ENCODE measurements at regions not wholly inside any gene's neighbourhood (a gene's known extent, or its start where the extent isn't known, plus 50 kb on each side); places are given as distances from the start of the nearest gene placed in this dataset.

DNA sequence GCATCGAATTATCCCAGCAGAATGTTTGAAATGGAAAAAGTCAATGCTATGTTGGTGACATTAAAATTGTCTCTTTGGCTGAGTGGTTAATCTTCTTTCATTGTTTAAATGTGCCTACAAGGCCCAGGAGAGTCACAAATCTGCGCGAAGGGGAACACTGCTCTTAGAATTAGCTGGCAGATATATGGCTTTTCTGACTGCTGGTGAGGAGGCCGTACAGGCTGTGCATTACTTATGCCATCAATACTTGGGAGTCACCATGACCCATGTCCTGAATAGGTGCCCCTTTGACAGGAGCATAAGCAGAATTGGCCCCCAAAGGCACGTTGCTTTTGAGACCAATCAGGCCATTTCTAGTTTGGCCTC, 521.5 kb downstream of the FUT8 start:
- no peak for DNase-seq
- no peak overlapping the region for H3K4me3 Mint-ChIP-seq
- no peaks in the 10 kb centered on the region for H3K4me1 Mint-ChIP-seq (ENCODE audit: low read depth)
- TF ChIP-seq, protein P1, sequence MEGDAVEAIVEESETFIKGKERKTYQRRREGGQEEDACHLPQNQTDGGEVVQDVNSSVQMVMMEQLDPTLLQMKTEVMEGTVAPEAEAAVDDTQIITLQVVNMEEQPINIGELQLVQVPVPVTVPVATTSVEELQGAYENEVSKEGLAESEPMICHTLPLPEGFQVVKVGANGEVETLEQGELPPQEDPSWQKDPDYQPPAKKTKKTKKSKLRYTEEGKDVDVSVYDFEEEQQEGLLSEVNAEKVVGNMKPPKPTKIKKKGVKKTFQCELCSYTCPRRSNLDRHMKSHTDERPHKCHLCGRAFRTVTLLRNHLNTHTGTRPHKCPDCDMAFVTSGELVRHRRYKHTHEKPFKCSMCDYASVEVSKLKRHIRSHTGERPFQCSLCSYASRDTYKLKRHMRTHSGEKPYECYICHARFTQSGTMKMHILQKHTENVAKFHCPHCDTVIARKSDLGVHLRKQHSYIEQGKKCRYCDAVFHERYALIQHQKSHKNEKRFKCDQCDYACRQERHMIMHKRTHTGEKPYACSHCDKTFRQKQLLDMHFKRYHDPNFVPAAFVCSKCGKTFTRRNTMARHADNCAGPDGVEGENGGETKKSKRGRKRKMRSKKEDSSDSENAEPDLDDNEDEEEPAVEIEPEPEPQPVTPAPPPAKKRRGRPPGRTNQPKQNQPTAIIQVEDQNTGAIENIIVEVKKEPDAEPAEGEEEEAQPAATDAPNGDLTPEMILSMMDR (IDR thresholded peaks at IDR 0.05): no peak
- no peaks in the 10 kb centered on the region for H3K36me3 Mint-ChIP-seq (ENCODE audit: low read depth)
- H3K27ac Mint-ChIP-seq: no peak overlapping the region
- no peaks in the 10 kb centered on the region; the same call in 1 of the 2 replicates for H3K27me3 Mint-ChIP-seq (ENCODE audit: insufficient read depth)
- no peaks in the 10 kb centered on the region for H3K9me3 Mint-ChIP-seq

DNA sequence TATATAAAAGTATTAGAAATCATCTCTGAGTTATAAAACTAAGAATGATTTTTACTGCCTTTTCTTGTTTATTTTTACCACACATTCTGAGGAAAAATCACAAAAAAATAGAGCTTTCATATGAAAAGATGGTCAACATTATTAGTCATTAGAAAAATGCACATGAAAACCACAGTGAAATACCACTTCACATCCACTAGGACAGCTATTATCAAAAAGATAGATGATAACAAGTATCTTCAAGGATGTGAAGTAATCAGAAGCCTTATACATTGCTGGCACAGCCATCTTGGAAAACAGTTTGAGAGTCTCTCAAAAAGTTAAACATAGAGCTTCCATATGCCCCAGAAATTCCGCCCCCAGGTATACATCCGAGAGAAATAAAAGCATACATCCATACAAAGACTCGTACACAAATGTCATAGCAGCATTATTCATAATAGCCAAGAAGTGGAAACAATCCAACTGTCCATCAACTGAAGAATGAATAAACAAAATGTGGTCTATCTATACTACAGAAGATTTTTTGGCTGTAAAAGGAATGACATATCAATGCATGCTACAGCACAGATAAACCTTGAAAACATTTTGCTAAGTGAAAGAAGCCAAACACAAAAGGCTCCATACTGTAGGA, 523.9 kb downstream of the FUT8 start:
- H3K4me3 Mint-ChIP-seq: no peak overlapping the region
- no peak for DNase-seq
- no peaks in the 10 kb centered on the region for H3K4me1 Mint-ChIP-seq (ENCODE audit: low read depth)
- peaks cover 1% of the 10 kb centered on the region; the same call in 1 of the 2 replicates for H3K27me3 Mint-ChIP-seq (ENCODE audit: insufficient read depth)
- H3K36me3 Mint-ChIP-seq (ENCODE audit: low read depth): no peaks in the 10 kb centered on the region
- no peak overlapping the region for H3K27ac Mint-ChIP-seq
- H3K9me3 Mint-ChIP-seq: no peaks in the 10 kb centered on the region
- TF ChIP-seq, protein P1 (IDR thresholded peaks at IDR 0.05): no peak

DNA sequence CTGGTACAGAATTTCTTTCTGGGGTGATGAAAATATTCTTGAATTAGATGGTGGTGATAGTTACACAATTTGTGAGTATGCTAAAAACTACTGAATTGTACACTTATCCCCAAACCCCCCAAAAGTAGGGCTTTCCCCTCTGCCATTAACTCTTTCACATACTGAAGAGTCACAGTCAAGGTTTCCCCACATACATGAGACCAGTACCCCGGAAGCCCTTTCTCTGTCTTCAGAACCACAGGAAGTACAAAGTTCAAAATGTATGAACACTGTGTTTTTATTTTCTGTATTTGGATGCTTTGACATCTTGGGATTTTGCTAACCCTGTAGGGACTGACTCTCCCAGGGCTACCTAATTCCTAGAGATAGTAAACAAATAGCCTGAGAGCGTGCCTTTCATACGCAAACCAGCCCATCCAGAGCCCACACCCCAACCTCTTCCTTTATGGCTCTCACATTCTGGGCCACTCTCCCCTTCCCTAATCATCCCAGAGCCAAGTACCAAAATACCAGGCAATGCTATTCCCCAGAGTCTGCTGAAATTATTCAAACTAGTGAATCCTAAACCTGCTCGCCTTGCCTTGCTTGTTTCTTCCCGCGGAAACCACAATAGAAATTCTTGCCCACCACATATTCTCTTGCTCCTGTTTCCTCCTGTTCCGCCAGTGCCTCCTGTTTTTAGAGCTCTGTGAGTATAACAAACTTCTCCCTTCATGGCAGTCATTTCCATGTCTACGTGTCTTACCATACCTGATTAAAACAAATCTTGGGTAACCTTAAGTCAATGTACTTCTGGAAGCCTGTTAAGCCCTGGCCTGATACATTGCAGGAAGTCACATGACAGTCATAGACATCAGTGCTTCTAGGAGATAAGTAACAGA, 524.8 kb downstream of the FUT8 start:
- Mint-ChIP-seq H3K9me3 (no peaks in the 10 kb centered on the region), H3K4me3 (no peak overlapping the region), H3K36me3 (ENCODE audit: low read depth) (no peaks in the 10 kb centered on the region), H3K27me3 (ENCODE audit: insufficient read depth) (peaks cover 2% of the 10 kb centered on the region; the same call in 1 of the 2 replicates), H3K4me1 (ENCODE audit: low read depth) (no peaks in the 10 kb centered on the region), H3K27ac (no peak overlapping the region)
- no peak for DNase-seq
- TF ChIP-seq, protein P1 (IDR thresholded peaks at IDR 0.05): no peak

DNA sequence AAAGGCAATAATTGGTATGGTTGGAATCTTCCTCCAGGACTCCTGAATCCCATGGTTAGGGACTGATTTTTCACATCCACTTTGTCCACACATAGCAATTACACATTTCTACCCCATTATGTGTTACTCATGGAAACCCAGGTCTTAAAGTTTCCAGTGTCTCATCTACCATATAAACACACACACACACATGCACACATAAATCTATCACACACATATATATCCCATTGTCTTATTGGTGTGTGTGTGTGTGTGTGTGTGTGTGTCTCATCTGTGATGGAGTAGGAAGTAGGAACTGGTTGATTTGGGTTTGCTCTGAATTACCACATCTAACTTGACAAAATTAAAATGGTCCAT, 525.4 kb downstream of the FUT8 start:
- TF ChIP-seq, protein P1 (IDR thresholded peaks at IDR 0.05): no peak
- no peaks in the 10 kb centered on the region for H3K9me3 Mint-ChIP-seq
- H3K27ac Mint-ChIP-seq: no peak overlapping the region
- H3K36me3 Mint-ChIP-seq (ENCODE audit: low read depth): no peaks in the 10 kb centered on the region
- peaks cover 2% of the 10 kb centered on the region; the same call in 1 of the 2 replicates for H3K27me3 Mint-ChIP-seq (ENCODE audit: insufficient read depth)
- no peak for DNase-seq
- H3K4me1 Mint-ChIP-seq (ENCODE audit: low read depth): no peaks in the 10 kb centered on the region
- no peak overlapping the region for H3K4me3 Mint-ChIP-seq

DNA sequence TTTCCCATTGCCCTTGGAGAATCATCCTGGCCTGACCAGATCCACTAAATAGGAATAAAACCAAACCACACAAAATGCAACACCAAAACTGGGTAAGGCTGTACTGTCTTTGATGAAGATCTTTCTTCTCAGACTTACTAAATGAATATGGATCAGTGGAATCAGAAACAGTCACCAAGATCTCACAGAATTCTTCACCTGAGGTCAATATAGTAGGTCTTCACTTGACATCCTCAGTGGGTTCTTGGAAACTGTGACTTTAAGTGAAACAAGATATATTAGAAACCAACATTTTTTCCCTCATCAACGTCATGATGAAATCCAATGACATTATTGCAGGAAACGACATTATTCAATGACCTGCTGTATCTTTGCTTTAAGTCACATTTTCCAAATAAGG, 526.2 kb downstream of the FUT8 start:
- Mint-ChIP-seq H3K36me3 (ENCODE audit: low read depth) (no peaks in the 10 kb centered on the region), H3K27ac (no peak overlapping the region), H3K9me3 (no peaks in the 10 kb centered on the region)

More for the DNA sequence above, 526.2 kb downstream of the FUT8 start:
- no peak for DNase-seq
- Mint-ChIP-seq H3K4me1 (ENCODE audit: low read depth) (no peaks in the 10 kb centered on the region), H3K27me3 (ENCODE audit: insufficient read depth) (peaks cover 2% of the 10 kb centered on the region; the same call in 1 of the 2 replicates), H3K4me3 (no peak overlapping the region)
- TF ChIP-seq, protein P1 (IDR thresholded peaks at IDR 0.05): no peak
